Immature natural killer cell (primary cell): ENCODE measurements at regions not wholly inside any gene's neighbourhood (a gene's known extent, or its start where the extent isn't known, plus 50 kb on each side); places are given as distances from the start of the nearest gene placed in this dataset.

Experiments used
- DNase-seq, 3 donors: peaks; one replicate each; pipeline ENCODE4 v3.0.0; 2022; ENCODE audit warnings: mixed read lengths in 1 of 3
- H3K27ac Mint-ChIP-seq, 6 donors: one replicate each; pipeline ENCODE4 v1.8.0; 2020; ENCODE audit warnings: mixed read lengths in 6 of 6, mild to moderate bottlenecking in 5 of 6, inconsistent platforms in 4 of 6, moderate library complexity in 3 of 6
- H3K27me3 Mint-ChIP-seq, 3 donors: one replicate each; pipeline ENCODE4 v1.8.0; 2020 to 2021; ENCODE audit warnings: low read depth in 3 of 3, mild to moderate bottlenecking in 3 of 3, mixed read lengths in 3 of 3, moderate library complexity in 3 of 3, inconsistent platforms in 1 of 3
- H3K36me3 Mint-ChIP-seq, 3 donors: one replicate each; pipeline ENCODE4 v1.8.0; 2020; ENCODE audit warnings: mixed read lengths in 3 of 3, inconsistent platforms in 2 of 3, mild to moderate bottlenecking in 2 of 3
- H3K4me1 Mint-ChIP-seq, 2 donors: one replicate each; pipeline ENCODE4 v1.8.0; 2020; ENCODE audit warnings: inconsistent platforms in 2 of 2, mild to moderate bottlenecking in 2 of 2, mixed read lengths in 2 of 2, moderate library complexity in 1 of 2
- H3K4me3 Mint-ChIP-seq, 5 donors: one replicate each; pipeline ENCODE4 v1.8.0; 2020; ENCODE audit warnings: mild to moderate bottlenecking in 5 of 5, mixed read lengths in 5 of 5, inconsistent platforms in 3 of 5, moderate library complexity in 3 of 5
- H3K9me3 Mint-ChIP-seq, 6 donors: one replicate each; pipeline ENCODE4 v1.8.0; 2020; ENCODE audit warnings: mild to moderate bottlenecking in 6 of 6, mixed read lengths in 6 of 6, inconsistent platforms in 4 of 6, moderate library complexity in 3 of 6

- Mint-ChIP-seq H3K27me3 (peaks cover 0 to 10% (median 5%) of the 10 kb centered on the region in 3 donors), H3K27ac (no peak overlapping the region), H3K36me3 (no peaks in the 10 kb centered on the region), H3K9me3 (peaks cover 0 to 4% (median 0%) of the 10 kb centered on the region in 6 donors), H3K4me3 (no peak overlapping the region), H3K4me1 (no peaks in the 10 kb centered on the region)
- no peak for DNase-seq
Measured at GRCh38 chr9:126151031-126151685, 175.5 kb upstream of the MVB12B start.

DNA sequence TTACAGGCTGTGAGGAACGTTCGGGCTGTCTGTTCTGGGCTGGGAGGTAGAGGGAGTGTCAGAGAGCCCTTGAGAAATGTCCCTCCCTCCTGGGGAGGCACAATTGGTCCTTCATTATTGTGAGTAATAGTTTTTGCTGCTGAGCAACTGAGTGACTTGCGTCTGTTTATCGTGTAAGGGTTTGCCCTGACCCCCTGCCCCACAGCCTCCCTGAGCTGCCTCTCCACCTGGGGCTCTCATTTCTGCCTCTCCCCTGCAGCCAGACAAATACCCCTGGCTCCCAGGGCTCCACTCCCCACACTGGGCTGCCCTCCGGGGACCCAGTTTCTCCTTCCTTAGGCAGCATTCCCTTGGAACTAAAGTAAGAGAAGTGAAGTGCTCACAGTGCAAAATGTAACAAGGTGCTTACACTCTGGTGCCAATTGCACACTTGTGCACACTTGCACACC lies 174.9 kb upstream of the MVB12B start:
- H3K4me1 Mint-ChIP-seq: no peaks in the 10 kb centered on the region
- DNase-seq: no peak
- peaks cover 0 to 4% (median 0%) of the 10 kb centered on the region in 6 donors for H3K9me3 Mint-ChIP-seq
- no peak overlapping the region for H3K27ac Mint-ChIP-seq
- H3K27me3 Mint-ChIP-seq: peaks cover 0 to 10% (median 4%) of the 10 kb centered on the region in 3 donors
- H3K36me3 Mint-ChIP-seq: no peaks in the 10 kb centered on the region
- H3K4me3 Mint-ChIP-seq: no peak overlapping the region

- Mint-ChIP-seq H3K9me3 (peaks cover 0 to 4% (median 0%) of the 10 kb centered on the region in 6 donors), H3K27ac (no peak overlapping the region), H3K4me3 (no peak overlapping the region), H3K36me3 (no peaks in the 10 kb centered on the region), H3K27me3 (peaks cover 2 to 8% (median 4%) of the 10 kb centered on the region in 3 donors), H3K4me1 (no peaks in the 10 kb centered on the region)
- DNase-seq: no peak
Measured at GRCh38 chr9:126152622-126153362, 173.8 kb upstream of the MVB12B start.

DNA sequence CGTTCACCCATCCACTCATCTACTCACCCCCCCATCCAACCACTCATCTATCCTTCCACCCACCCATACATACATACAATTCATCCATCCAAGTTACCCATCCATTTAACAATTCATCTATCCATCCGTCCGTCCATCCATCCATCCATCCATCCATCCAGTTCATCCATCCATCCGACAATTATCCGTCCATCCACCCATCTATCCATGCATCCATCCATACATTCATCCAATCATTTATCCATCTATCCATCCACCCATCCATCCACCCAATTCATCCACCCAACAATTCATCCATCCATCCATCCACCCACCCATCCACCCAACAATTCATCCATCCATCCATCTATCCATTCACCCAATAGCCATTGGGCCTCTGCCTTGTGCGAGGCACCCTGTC lies 173.2 kb upstream of the MVB12B start:
- Mint-ChIP-seq H3K27me3 (peaks cover 2 to 9% (median 4%) of the 10 kb centered on the region in 3 donors), H3K27ac (no peak overlapping the region)

DNA sequence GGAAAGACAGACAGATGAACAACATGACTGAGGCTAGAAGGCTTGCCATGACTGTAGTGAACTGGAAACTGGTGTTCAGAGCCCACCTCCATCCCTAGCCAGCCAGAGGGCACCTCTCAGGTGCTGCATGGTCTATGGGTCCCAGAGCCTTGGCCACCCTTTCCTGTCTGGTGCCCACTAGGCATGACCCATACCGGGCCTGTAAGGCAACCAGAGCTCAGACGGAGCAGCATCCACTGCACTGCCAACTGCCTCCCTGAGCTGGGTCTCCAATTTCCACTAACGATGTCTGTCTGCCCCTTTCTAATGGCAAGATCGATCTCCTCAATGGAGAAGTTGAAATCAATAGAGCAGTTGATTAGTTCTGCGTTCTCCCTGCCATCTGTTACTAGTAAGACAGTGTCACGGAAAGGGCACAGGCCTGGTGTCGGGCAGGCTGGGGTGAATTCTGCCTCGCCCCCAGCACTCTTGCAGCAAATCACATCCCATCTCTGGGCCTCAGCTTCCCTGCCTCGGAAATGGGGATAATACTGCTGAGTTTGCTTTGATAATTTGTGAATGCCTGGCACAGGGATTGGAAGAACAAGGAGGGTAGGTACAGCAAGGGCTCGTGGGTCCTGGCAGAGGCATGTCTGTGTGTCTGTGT lies 172.3 kb upstream of the MVB12B start:
- H3K27ac Mint-ChIP-seq: no peak overlapping the region
- no peaks in the 10 kb centered on the region for H3K36me3 Mint-ChIP-seq
- H3K9me3 Mint-ChIP-seq: peaks cover 0 to 4% (median 0%) of the 10 kb centered on the region in 6 donors
- no peak overlapping the region for H3K4me3 Mint-ChIP-seq
- no peaks in the 10 kb centered on the region for H3K4me1 Mint-ChIP-seq
- peaks cover 2 to 7% (median 5%) of the 10 kb centered on the region in 3 donors for H3K27me3 Mint-ChIP-seq
- DNase-seq: no peak

More for the DNA sequence above, 173.2 kb upstream of the MVB12B start:
- no peaks in the 10 kb centered on the region for H3K4me1 Mint-ChIP-seq
- peaks cover 0 to 4% (median 0%) of the 10 kb centered on the region in 6 donors for H3K9me3 Mint-ChIP-seq
- DNase-seq: no peak
- H3K4me3 Mint-ChIP-seq: no peak overlapping the region
- H3K36me3 Mint-ChIP-seq: no peaks in the 10 kb centered on the region

GRCh38 chr9:126154869-126155268 lies 171.8 kb upstream of the MVB12B start:
- Mint-ChIP-seq H3K4me3 (no peak overlapping the region), H3K9me3 (peaks cover 0 to 4% (median 0%) of the 10 kb centered on the region in 6 donors), H3K36me3 (no peaks in the 10 kb centered on the region), H3K27me3 (peaks cover 2 to 8% (median 7%) of the 10 kb centered on the region in 3 donors), H3K27ac (no peak overlapping the region), H3K4me1 (no peaks in the 10 kb centered on the region)
- no peak for DNase-seq

DNA sequence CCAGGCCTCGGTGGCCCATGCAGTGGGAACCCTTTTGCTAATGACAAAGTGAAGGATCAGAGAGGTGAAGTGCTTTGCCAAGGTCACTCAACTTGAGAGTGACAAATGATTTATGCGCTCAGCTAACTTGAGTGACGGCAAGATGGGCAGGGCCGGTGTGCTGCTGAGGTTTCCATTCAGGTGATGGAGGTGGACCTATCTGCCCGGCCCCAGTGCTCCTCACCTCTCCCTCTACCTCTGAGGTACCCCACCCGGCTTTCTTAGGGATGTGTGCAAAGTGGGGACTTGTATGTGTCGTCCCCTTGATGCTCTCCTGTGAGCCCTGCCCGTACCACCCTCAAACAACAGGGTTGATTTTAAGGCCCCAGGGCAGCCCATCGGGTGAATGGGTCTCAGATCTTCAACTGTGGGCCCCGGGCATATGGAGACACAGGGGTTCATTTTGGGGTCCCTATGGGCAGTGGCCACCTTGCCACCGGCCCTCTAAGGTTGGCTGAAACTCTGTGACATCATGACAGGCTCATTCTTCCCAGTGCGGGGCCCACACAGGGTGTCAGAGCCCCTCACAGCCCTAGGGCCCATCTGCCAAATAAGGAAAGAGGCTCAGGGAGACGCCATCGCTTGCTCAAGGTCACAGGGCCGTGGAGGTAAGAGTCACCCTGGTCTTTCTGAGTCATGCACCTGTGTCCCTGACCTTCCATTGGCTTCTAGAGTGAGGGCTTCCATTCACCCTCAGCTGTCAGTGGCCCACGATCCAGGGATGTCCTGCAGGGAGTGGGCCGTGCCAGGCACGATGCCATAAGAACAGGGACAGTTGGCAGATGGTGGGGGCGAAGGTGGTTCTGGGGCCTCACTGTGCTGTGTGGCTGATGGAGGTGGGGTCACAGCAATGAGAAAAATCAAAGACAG lies 170.6 kb upstream of the MVB12B start:
- no peaks in the 10 kb centered on the region for H3K4me1 Mint-ChIP-seq
- no peak overlapping the region for H3K27ac Mint-ChIP-seq
- no peak for DNase-seq
- H3K36me3 Mint-ChIP-seq: no peaks in the 10 kb centered on the region
- peaks cover 0 to 4% (median 0%) of the 10 kb centered on the region in 6 donors for H3K9me3 Mint-ChIP-seq
- no peak overlapping the region for H3K4me3 Mint-ChIP-seq
- peaks cover 2 to 9% (median 8%) of the 10 kb centered on the region in 3 donors for H3K27me3 Mint-ChIP-seq

DNA sequence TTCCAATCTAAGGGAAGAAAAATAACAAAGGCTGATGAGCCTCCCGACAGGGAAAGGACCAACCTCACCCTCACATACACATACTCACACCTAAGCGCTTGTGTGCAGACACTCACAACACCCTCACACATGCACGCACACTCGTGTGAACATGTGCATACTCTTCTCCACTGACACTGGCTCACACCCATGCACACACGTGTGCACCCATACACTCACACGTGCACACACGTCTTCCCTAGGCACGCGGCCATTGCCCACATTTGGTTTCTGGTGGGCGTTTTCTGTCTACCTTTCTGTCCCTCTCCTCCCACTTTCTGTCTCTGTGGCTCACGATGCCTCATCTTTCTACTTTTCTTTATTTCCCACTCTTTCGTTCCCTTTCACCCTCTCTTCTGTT lies 169.7 kb upstream of the MVB12B start:
- no peaks in the 10 kb centered on the region for H3K4me1 Mint-ChIP-seq
- peaks cover 2 to 9% (median 5%) of the 10 kb centered on the region in 3 donors for H3K27me3 Mint-ChIP-seq
- no peak for DNase-seq
- H3K27ac Mint-ChIP-seq: no peak overlapping the region
- H3K9me3 Mint-ChIP-seq: peaks cover 0 to 4% (median 0%) of the 10 kb centered on the region in 6 donors
- no peak overlapping the region for H3K4me3 Mint-ChIP-seq
- no peaks in the 10 kb centered on the region for H3K36me3 Mint-ChIP-seq

- Mint-ChIP-seq H3K27ac (no peak overlapping the region), H3K4me1 (no peaks in the 10 kb centered on the region), H3K4me3 (no peak overlapping the region), H3K9me3 (peaks cover 0 to 4% (median 0%) of the 10 kb centered on the region in 6 donors), H3K27me3 (peaks cover 2 to 6% (median 5%) of the 10 kb centered on the region in 3 donors), H3K36me3 (no peaks in the 10 kb centered on the region)
- DNase-seq: no peak
Measured at GRCh38 chr9:126157423-126157822, 169.2 kb upstream of the MVB12B start.

GRCh38 chr9:126157826-126158587 lies 168.6 kb upstream of the MVB12B start:
- no peak overlapping the region for H3K27ac Mint-ChIP-seq
- peaks cover 0 to 4% (median 0%) of the 10 kb centered on the region in 6 donors for H3K9me3 Mint-ChIP-seq
- no peaks in the 10 kb centered on the region for H3K36me3 Mint-ChIP-seq
- no peak overlapping the region for H3K4me3 Mint-ChIP-seq
- peaks cover 2 to 5% (median 4%) of the 10 kb centered on the region in 3 donors for H3K27me3 Mint-ChIP-seq
- no peak for DNase-seq
- no peaks in the 10 kb centered on the region for H3K4me1 Mint-ChIP-seq

- H3K36me3 Mint-ChIP-seq: no peaks in the 10 kb centered on the region
- no peaks in the 10 kb centered on the region for H3K4me1 Mint-ChIP-seq
- no peak overlapping the region for H3K27ac Mint-ChIP-seq
- H3K27me3 Mint-ChIP-seq: peaks cover 2 to 5% (median 4%) of the 10 kb centered on the region in 3 donors
- H3K9me3 Mint-ChIP-seq: no peaks in the 10 kb centered on the region
- H3K4me3 Mint-ChIP-seq: no peak overlapping the region
- DNase-seq: no peak
Measured at GRCh38 chr9:126158588-126159429, 167.8 kb upstream of the MVB12B start.

GRCh38 chr9:126159430-126160060 lies 167.1 kb upstream of the MVB12B start:
- Mint-ChIP-seq H3K4me1 (no peaks in the 10 kb centered on the region), H3K36me3 (no peaks in the 10 kb centered on the region), H3K4me3 (no peak overlapping the region), H3K27me3 (peaks cover 2 to 5% (median 4%) of the 10 kb centered on the region in 3 donors), H3K27ac (no peak overlapping the region), H3K9me3 (no peaks in the 10 kb centered on the region)
- DNase-seq: no peak
